ENCODE measurements at regions not wholly inside any gene's neighbourhood (a gene's known extent, or its start where the extent isn't known, plus 50 kb on each side); places are given as distances from the start of the nearest gene placed in this dataset.

DNA sequence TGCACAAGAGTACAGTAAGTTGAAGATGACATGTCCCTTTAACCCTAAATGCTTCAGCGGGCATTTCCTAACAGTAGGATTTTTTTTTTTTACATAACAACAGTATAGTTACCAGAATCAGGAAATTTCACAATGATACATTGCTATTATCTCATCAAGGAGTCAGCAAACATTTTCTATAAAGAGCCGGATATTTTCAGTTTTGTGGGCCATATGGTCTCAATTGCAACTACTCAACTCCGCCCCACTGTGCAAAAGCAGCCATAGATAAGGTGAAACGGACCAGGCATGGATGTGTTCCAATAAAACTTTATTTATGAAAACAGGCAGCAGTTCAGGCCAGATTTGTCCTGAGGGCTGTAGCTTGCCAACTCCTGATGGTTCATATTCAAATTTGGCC, 130.6 kb downstream of the SMAD6 start:
- DNase-seq: no peak

DNA sequence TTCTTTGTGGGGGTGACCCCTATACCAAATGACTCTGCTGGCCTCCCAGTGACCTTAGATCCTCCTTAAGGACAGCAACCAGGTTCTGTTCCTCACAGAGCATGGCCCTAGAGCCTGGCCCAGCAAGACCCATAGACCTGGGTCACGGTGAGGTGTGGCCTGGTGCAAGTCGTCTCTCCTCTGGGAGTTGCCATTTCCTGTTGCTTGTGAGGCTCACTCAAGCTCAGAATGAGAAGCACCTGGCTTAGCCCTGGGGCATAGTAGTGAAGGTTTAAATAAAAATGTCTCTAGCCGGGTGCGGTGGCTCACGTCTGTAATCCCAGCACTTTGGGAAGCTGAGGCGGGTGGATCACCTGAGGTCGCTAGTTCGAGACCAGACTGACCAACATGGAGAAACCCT, 131.3 kb downstream of the SMAD6 start:
- DNase-seq: no peak

GRCh38 chr15:66833803-66834202, 131.8 kb downstream of the SMAD6 start:
- no peak for DNase-seq

- DNase-seq: no peak
Measured at GRCh38 chr15:66834881-66835878, 133.1 kb downstream of the SMAD6 start.

DNA sequence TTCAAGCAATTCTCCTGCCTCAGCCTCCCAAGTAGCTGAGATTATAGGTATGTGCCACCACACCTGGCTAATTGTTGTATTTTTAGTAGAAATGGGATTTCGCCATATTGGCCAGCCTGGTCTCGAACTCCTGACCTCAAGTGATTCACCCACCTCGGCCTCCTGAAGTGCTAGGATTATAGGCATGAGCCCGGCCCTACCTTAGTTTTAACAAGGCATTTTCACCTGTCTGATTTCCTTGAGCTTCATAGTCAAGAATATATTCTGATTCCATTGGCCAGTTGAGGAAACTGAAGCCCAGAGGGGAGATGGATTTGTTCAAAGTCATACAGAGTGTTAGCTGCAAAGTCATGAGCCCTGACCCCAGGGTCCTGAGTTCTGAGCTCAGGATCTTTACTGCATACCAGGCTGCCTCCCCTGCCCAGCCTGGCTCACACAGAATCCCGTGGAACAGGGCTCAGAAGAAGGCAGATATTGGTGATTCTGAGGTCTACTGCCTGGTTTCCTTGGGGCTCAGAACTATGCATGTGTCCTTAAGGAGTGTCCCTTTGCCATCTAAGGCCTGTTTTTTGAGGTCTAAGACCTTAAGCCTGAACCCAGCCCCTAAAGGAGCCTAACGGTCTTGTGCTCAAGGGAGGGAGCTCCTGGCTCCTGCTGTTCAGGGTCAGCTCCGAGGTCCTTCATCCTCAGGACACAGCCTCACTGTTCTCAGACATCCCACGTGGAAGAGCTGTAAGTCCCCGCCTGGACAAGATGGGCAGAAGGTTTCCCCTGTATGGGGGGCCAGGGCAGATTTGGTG, 134.4 kb downstream of the SMAD6 start:
- DNase-seq: no peak

GRCh38 chr15:66838202-66838601, 136.2 kb downstream of the SMAD6 start:
- DNase-seq: no peak

DNA sequence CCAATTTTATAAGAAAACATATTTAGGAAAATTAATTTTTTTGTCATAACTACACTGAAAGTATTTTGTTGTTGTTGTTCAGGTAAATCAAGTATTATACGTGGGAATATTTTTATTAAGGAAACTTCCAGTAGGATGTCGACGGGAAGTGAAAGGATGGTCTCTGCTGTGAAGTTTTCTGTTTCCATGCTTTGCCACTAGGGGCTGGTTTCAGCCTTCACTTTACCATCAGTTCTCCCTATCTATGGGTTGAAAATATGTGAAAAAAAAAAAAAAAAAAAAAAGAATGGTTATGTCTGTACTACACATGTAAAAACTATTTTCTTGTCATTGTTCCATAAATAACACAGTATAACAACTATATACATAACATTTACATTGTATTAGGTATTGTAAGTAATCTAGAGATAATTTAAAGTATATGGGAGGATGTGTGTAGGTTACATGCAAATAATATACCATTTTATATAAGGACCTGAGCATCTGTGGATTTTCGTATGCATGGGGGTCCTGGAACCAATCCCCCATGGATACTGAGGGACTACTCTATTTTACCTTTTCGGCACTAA, 136.7 kb downstream of the SMAD6 start:
- no peak for DNase-seq

DNA sequence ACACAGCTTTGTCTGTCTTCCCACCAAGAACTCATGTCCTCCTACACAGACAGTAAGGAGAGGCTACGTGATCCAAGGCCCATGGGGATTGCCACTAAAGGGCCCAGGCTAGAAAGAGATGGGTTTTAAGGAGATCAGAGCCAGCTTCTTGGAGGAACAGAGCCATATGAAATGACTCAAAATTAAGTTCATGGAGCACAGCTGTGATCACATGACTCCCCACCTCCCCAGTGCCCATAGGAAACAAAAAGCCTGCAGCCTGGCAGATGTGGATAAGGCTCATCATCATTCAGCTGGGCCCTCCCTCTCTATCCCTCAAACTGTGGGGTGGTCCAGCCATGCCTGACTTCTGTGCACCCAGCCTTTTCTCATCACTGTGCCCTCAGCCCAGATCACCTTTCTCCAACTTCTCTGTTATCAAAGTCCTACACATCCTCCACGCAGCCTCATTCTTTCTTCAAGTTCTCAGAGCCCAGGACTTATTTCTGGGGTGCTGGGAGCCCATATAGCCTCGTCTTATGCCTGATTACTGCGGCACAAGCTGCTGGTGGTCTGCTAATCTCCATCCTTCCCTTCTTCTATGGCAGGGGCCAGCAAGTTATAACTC, 137.6 kb downstream of the SMAD6 start:
- no peak for DNase-seq

DNA sequence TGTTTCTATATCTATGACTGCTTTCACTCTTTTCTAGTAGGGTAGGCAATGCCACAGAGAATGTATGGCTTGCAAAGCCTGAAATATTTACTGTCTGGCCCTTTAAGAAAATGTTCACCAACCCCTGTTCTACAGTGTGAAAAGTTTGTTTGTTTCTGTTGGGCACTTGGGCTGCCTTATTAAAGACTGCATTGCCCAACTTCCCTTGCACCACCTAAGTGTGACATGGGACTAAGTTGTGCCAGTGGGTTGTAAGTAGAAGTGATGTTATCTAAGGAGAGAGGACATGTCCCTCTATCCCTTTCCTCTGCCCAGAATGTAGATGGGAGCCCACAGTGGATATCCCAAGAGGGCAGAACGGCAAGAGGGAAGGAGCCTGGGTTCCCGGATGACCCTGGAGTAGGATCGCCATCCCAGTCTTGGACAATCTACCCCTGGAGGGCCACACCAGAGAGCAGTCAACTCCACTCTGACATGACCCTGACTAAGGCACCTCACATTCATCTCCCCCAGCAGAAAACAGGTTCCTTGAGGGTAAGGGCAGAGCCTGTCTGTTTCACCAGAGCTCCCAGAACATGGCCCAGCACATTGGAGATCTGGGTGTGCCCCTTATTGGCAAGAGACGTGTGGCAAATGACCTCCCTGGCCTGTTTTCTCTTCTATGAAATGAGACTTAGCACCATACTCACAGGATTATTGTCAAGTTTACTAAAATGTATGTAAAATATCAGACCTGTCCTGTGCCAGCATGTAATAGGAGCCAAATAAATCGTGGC, 138.8 kb downstream of the SMAD6 start:
- no peak for DNase-seq

GRCh38 chr15:66841953-66842681, 140.1 kb downstream of the SMAD6 start:
- DNase-seq: no peak

GRCh38 chr15:66842710-66843441, 140.8 kb downstream of the SMAD6 start:
- no peak for DNase-seq

DNA sequence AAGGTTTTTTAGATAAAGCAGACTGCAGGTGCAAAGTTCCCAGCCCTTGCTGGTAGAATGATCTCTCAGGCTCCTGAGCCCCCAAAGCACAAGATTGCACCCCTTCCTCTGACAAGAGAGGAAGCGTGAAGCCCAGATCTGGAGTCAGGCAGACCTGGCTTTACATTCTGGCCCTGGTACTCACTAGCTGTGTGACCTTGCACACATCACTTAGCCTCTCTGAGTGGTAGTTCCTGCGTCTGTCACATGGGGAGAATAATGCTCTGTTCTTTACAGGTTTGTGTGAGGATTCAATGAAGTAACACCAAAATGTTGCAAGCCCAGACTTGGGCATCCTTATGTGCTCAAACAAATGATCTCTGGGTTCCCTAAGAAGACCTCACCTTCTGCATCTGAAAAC, 141.5 kb downstream of the SMAD6 start:
- DNase-seq: no peak

- DNase-seq: no peak
Measured at GRCh38 chr15:66844041-66844746, 142.2 kb downstream of the SMAD6 start.

DNA sequence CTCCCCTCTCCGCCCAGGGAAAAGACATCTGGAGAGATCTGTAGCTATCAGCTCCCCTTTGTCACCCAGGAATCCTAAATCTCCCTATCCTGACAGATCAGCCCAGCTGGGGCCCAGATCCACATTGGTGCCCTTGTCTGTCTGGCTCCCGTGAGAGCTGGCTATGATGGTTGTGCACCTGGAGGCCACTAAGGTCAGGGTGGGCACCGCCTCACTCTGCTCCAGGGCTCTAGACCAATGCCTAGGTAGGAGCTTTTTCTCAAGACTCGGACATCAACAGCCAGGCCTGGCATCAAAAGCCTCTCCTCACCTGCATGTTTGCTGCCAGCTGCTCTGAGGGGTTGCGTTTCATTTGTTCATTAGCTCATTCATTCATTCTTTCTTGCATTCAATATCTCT, 142.7 kb downstream of the SMAD6 start:
- DNase-seq: no peak

DNA sequence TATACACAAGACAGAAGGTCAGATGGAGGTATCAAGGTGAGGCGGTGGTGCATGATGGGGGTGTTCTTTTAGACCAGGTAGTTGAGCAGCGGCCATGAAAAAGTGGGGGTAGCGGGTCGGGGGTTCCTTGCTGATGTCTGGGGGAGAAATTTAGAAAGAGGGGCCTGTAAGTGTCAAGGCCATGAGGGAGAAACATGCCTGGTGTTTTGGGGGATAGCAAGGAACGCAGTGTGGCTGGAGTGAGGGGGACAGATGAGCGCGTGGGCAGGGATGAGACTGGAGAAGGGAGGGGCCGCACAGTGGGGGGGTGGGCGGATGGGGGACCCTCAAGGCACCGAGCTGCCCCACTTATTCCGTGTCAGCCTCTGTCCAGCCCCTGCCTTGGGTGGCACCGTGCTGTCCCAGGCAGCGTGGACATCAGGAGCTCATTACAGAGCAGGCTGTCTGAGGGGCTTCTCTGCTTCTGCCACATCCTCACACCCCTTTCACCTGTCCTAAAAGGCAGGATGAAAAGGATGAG, 143.3 kb downstream of the SMAD6 start:
- DNase-seq: no peak

GRCh38 chr15:66846031-66846430, 144.0 kb downstream of the SMAD6 start:
- no peak for DNase-seq

DNA sequence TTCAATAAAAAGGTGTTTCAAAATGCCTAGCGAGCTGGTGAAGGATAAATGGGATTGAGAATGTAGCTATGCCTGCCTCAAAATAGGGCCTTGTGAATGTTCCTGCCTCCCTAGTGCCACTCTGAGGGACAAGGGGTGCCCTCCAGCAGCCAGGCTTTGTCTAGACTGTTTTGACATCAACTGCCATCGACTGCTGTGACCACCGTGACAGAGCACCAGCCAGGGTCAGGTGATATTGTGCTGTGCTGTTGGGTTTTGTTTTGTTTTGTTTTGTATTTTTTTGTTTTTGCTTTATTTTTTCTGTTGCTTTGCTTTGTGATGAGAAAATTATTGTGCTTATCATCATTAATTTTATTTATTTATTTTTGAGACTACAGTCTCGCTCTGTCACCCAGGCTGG, 144.8 kb downstream of the SMAD6 start:
- no peak for DNase-seq

- no peak for DNase-seq
Measured at GRCh38 chr15:66847565-66847991, 145.5 kb downstream of the SMAD6 start.

GRCh38 chr15:66848116-66848515, 146.1 kb downstream of the SMAD6 start:
- no peak for DNase-seq
